Bronchial epithelial cell (primary cell): ENCODE measurements at regions not wholly inside any gene's neighbourhood (a gene's known extent, or its start where the extent isn't known, plus 50 kb on each side); places are given as distances from the start of the nearest gene placed in this dataset.

Source experiments
- DNase-seq: peaks from one replicate; pipeline ENCODE4 v3.0.0-alpha.2; 2010; ENCODE audit warnings: low read depth
- FAIRE-seq: peaks from 2 replicates; lab custom pipeline; 2011; peaks lifted over from hg19 to GRCh38; lab: Jason Lieb, UNC
- H3K27me3 ChIP-seq: 2 replicates; pipeline ENCODE4 v1.5.1; 2011; ENCODE audit warnings: low read length; ENCODE audit not compliant: control insufficient read depth, insufficient read depth
- H3K36me3 ChIP-seq: 2 replicates; pipeline ENCODE4 v1.5.1; 2011; ENCODE audit warnings: low read length; ENCODE audit not compliant: control insufficient read depth, insufficient read depth
- H3K4me3 ChIP-seq: 2 replicates; pipeline ENCODE4 v1.5.1; 2011; ENCODE audit warnings: mild to moderate bottlenecking, low read depth, low read length, control low read depth
- CTCF ChIP-seq: IDR thresholded peaks from 2 replicates; pipeline ENCODE4 v1.5.1; 2011; ENCODE audit warnings: mild to moderate bottlenecking, moderate library complexity, low read length, control low read depth, inconsistent platforms; ENCODE audit not compliant: insufficient read depth, severe bottlenecking

GRCh38 chr4:23015821-23016220, 323.1 kb downstream of the GBA3 start:
- FAIRE-seq, result no peak
- no peak for TF ChIP-seq CTCF
- H3K36me3 ChIP-seq, result no peaks in the 10 kb centered on the region
- H3K27me3 ChIP-seq, result no peaks in the 10 kb centered on the region
- no peak overlapping the region for H3K4me3 ChIP-seq
- no peak for DNase-seq

DNA sequence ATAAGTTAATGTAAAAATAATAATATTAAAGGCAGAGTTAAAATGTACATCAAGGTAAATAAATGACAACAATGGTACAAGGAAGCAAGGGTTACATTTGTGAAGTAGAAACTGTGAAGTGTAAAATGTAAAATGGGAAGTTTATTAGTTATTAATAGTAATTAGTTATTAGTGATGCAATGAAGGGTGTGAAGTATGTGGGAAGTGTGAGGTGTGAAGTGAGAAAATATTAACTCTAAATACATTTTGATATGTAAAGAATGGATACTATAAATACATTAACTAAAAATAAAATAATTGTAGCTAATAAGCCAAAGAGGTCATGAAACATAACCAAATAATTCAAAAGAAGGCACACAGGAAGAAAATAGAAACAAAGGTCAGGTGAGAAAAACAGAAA, 316.4 kb downstream of the GBA3 start:
- DNase-seq (no peak), FAIRE-seq (no peak)
- Histone ChIP-seq H3K27me3 (no peaks in the 10 kb centered on the region), H3K36me3 (no peaks in the 10 kb centered on the region), H3K4me3 (no peak overlapping the region)
- TF ChIP-seq CTCF, result no peak

- Histone ChIP-seq H3K27me3 (no peaks in the 10 kb centered on the region), H3K36me3 (no peaks in the 10 kb centered on the region), H3K4me3 (no peak overlapping the region)
- FAIRE-seq (no peak), DNase-seq (peak; percentile 25)
- TF ChIP-seq CTCF, result no peak
These were observed 314.0 kb downstream of the GBA3 start for GRCh38 chr4:23006756-23007155.

DNA sequence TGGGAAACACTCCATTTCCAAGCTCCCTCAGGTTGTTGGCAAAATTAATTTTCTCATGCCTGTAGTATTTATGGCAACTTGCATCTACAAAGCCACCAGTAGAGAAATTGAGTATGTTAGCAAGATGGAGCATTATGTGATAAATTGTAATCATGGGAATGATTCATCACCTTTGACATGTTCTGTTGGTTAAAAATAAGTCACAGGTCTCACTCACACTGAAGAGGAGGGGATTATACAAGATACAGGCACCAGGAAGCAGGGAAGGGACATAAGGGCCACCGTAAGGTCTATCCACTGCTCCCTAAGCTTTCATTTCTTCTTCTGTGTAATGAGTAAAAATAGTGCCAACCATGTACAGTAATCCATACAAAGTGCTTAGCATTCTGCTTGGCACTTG, 313.0 kb downstream of the GBA3 start:
- DNase-seq (no peak), FAIRE-seq (no peak)
- H3K36me3 ChIP-seq, result no peaks in the 10 kb centered on the region
- no peak overlapping the region for H3K4me3 ChIP-seq
- TF ChIP-seq CTCF, result no peak
- no peaks in the 10 kb centered on the region for H3K27me3 ChIP-seq

GRCh38 chr4:23001478-23001877, 308.7 kb downstream of the GBA3 start:
- FAIRE-seq, result no peak
- Histone ChIP-seq H3K36me3 (no peaks in the 10 kb centered on the region), H3K27me3 (no peaks in the 10 kb centered on the region), H3K4me3 (no peak overlapping the region)
- TF ChIP-seq CTCF, result no peak
- no peak for DNase-seq

DNA sequence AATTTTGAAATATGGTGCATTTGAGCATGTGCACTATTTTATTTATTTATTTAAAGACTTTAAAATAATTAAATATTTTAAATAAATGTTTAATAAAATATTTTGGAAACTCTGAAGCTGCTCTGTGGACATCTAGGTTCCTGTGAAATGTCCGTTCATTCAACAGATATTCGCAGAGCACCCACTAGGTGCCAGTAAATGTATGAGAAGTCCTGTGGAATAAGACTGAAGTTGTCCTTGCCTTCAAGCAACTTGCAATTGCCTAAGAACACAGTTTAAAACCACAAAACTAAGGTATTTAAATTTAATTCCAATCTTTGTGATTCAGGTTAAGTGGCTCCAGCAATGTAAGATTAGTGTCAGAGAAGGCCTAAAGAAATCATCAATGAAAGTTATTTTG, 306.7 kb downstream of the GBA3 start:
- Histone ChIP-seq H3K4me3 (no peak overlapping the region), H3K27me3 (no peaks in the 10 kb centered on the region), H3K36me3 (no peaks in the 10 kb centered on the region)
- TF ChIP-seq CTCF, result no peak
- FAIRE-seq, result no peak
- DNase-seq, result no peak
